ENCODE measurements at regions not wholly inside any gene's neighbourhood (a gene's known extent, or its start where the extent isn't known, plus 50 kb on each side); places are given as distances from the start of the nearest gene placed in this dataset.
"Not testable (repeated sequence)": the region's sequence is repeated elsewhere in the genome, so short reads cannot be mapped to it uniquely, and the experiment has no call there.

DNA sequence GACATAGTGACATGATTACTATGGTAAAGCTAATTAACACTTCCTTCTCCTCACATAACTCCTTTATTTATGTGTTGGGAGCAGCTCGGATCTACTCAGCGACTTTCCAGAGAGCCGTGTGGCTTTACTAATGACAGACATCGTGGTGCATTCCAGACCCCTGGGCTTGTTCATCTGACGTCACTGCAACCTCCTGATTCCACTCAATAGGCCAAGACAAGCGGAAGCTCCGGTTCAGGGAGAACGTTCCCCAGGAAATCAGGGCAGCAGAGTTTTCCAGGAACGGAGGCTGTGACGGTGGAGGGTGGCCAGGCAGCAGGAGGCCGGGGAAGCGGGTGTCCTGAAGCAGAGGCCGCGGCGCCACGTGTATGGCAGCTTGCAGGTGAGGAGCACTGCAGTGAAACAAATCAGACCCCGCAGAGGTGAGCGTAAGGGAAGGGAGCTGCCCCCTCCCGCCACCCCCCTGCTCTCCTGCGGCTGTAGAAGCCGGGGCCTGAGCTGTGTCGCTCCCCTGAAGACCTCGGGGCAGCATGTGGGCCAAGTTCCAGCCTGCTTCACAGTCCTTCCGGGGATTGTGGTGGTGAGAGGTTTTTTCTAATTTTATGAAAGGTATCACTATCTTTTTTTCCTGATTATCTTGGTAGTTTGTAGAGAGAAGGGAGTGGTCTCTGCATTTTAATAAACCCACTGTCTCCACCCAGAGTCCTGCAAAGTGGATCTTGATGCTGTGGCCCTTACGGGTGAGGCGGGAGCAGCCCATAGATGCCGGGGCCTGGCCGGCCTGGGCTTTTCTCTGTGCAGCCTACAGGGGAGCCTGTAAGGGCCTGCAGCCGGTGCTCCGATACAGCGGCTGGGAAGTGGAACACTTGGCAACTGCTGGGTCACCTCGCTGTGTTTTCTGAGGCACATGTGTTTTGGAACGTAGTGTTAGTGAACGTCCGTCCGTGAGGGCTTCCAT, 220.4 kb upstream of the IRX4 start:
- no peak for DNase-seq (ENCODE audit: low read depth)

DNA sequence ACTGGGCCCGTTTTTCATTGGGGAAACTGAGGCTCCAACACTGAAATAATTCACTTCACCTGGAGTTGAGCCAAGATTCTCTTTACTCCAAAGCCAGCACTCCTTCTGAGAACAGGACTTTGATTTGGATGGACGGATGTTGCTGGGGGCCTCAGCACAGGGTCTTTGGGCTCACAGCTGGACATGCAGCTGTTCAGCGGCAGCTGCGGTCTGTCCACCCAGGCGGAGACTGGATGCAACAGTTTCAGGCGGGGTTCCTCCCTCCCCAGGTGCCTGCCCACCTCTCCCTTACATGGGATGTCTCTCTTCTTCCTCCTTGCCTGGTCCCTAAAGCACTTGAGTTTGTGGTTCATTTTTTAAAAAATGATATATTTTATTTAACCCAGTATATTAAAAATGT, 219.0 kb upstream of the IRX4 start:
- no peak for DNase-seq (ENCODE audit: low read depth)

GRCh38 chr5:2096887-2097505, 214.3 kb upstream of the IRX4 start:
- no peak for DNase-seq (ENCODE audit: low read depth)

- no peak for DNase-seq (ENCODE audit: low read depth)
Observed at GRCh38 chr5:2095011-2095410, 212.3 kb upstream of the IRX4 start.

DNA sequence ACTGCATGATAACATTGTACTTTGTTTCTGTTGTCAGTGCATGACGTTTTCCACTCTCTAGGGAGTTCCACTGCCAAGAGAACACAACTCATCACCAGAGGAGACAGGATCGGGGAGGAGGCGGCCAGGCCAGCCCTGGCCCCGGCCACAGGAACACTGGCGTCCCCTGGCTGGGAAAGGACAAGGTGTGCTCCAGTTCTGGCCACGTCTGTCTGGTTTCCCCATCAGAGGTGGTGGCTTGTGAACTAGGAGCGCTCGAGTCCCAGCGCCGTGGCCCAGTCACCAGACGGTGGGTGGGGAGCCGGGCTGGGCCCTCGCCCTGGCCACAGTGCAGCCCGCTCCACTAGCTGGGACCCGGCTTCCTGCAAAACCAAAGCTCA, 211.9 kb upstream of the IRX4 start:
- DNase-seq (ENCODE audit: low read depth), result no peak

GRCh38 chr5:2093859-2094615, 211.3 kb upstream of the IRX4 start:
- peak; percentile 11 for DNase-seq (ENCODE audit: low read depth)

- no peak for DNase-seq (ENCODE audit: low read depth)
Observed at GRCh38 chr5:2091921-2092320, 209.2 kb upstream of the IRX4 start.

DNA sequence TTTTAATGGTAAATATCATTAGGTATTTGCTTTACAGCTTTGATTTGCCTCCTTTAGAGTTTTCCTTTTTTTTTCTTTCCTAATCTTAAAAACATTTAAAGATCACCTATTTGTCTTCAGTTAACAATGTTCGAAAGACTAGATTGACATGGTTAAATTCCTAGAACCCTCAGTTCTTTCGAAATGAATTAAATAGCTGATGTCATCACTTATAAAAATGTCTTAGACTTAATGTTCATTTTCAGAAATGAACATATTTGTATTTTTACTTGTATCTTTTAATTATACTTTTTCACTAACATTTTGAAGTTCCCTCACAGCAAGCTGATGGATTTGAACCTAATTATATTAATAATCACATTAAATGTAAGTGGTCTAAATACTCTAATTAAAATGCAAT, 205.3 kb upstream of the IRX4 start:
- no peak for DNase-seq (ENCODE audit: low read depth)

DNA sequence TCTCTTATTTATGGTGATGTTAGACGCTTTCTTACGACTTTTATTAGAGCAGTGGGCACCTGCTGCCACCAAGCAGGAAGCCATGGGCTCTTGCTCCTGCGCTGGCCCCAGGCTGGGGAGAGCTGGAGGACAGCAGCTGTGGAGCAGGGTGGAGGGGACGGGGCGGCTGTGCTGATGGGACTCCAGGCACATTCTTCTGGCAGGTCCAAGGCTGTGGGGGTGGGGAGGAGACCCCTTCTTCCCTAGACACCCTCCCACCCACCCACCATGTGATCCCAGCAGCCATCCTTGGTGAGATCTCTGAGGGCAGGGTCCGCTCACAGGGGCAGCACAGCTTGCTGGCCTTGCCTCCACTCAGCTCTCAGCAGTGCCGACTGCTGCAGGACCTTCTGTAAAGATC, 192.6 kb upstream of the IRX4 start:
- no peak for DNase-seq (ENCODE audit: low read depth)

GRCh38 chr5:2071562-2071961, 188.8 kb upstream of the IRX4 start:
- no peak for DNase-seq (ENCODE audit: low read depth)

- DNase-seq (ENCODE audit: low read depth), result not testable (repeated sequence)
Observed at GRCh38 chr5:2070787-2071186, 188.1 kb upstream of the IRX4 start.

- no peak for DNase-seq (ENCODE audit: low read depth)
Observed at GRCh38 chr5:2068531-2068930, 185.8 kb upstream of the IRX4 start.

DNA sequence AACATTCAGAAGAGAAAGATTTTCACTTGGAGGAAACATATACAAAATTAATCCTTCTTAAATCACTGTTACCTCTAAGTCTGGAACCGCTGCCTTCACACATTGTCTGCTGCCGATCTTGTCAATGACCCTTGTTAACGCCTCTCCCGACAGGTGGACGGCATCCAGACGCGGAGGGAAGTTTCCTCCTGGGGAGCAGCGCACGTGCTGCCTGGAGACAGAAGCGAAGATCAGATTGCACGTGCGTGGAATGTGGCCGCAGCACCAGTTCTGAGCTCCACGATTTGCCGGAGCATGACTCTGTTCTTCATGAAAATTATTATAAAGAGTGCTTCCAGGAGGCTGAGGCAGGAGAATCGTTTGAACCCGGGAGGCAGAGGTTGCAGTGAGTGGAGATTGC, 183.6 kb upstream of the IRX4 start:
- no peak for DNase-seq (ENCODE audit: low read depth)

- not testable (repeated sequence) for DNase-seq (ENCODE audit: low read depth)
Observed at GRCh38 chr5:2063380-2063779, 180.7 kb upstream of the IRX4 start.

GRCh38 chr5:2052687-2053086, 170.0 kb upstream of the IRX4 start:
- DNase-seq (ENCODE audit: low read depth), result no peak

DNA sequence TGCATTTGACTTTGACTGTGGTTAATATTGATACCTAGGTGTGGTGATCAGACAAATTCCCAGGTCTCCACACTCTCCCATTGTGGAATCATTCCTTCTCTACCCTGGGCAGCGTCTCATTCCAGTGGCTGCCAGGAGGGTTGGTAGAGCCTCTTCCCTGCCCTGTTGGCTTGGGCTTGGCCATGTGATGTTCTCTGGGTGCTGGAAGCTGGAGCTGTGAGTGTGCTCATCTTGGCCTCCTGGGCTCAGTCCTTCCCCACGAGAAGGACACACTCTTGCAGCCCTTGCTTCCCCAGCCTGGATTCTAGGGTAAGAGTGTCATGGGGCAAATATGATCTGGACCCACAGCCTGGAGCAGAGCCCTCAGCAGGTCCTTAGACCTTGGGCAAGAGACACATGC, 167.2 kb upstream of the IRX4 start:
- no peak for DNase-seq (ENCODE audit: low read depth)

DNA sequence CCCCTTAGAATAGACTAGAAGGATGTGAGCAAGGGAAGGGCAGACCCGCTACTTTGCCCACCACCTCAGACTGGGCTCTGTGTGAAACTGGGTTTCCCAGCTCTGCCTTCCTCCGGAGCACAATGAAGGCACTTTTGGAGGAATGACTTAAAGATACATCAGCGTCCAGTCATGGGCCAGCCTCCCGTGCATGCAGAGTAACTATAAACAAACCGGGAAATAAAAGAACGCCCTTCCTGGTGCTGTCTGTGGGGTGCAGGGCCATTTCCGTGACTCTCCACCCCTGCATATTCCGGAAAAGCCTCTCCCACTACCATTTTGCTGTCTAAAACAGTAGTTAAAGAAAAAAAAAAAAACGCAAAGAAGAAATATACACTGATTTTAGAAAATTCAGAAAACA, 165.9 kb upstream of the IRX4 start:
- no peak for DNase-seq (ENCODE audit: low read depth)

DNA sequence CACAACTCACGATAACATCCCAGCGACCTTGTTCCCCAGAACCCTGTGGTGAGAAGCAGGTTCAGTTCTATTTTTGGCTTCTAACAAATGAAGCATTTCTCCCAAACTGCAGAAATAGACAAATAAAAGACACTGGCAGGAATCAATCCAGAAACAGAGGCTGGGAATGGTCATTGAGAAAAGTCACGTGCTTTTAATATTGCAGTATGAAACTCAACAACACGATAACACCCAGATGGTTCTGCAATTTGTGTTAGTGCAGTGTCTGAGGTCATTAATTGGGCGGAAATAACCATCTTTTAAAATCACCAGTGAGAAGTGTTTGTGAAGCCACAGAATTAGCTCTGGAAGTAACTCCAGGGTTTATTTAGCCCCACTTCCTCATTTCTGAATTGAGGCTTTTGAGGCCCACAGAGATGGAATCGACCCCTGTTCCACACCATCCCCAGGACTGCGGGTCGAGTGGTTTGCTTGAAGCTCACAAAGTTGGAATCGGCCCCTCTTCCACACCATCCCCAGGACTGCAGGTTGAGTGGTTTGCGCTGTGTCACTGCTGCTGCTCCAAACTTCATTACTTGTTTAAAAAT, 164.7 kb upstream of the IRX4 start:
- DNase-seq (ENCODE audit: low read depth), result no peak

GRCh38 chr5:2044041-2044440, 161.3 kb upstream of the IRX4 start:
- DNase-seq (ENCODE audit: low read depth), result no peak

- DNase-seq (ENCODE audit: low read depth), result no peak
Observed at GRCh38 chr5:2039180-2039531, 156.4 kb upstream of the IRX4 start.

GRCh38 chr5:2038321-2039179, 155.8 kb upstream of the IRX4 start:
- DNase-seq (ENCODE audit: low read depth), result no peak

- DNase-seq (ENCODE audit: low read depth), result no peak
Observed at GRCh38 chr5:2036885-2037284, 154.2 kb upstream of the IRX4 start.
